ENCODE measurements at regions not wholly inside any gene's neighbourhood (a gene's known extent, or its start where the extent isn't known, plus 50 kb on each side); places are given as distances from the start of the nearest gene placed in this dataset.
A peak's percentile ranks its signal among the peaks of the same experiment; 100 is the strongest.

DNA sequence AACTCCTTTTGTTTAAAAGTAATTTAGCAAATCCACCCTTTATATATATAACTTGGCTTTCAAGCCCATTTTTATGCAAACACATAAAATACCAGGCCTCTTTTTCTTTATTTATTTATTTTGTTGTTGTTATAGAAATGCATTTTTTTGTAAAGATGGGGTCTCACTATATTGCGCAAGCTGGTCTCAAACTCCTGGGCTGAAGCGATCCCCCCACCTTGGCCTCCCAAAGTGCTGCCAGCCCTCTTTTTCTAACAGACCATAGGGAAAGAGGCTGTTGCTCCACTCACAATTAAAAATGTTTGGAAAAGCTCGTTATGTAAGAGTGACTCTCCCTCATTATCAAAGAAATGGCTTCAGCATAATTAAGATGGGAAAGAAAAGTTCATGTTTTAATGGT lies 440.9 kb downstream of the HACE1 start:
- no peak for DNase-seq (ENCODE audit: low read depth)

DNA sequence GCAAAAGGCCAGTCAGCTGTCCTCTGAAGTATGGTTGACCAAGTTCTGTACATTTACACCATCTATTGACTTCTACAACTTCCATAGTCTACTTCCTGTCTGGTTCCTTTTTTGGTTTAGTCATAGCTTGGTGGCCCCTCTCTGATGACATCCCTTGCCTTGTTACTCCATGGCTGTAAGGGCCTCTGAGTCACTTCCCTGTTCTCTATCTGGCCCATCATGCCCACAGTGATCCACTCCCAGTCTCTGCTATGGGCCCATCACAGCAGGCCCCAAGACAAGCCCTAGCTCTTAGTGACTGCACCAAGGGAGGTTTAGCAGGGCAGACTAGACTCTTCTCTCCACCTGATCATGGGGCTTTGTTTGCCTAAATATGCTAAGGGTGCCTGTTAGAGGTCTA lies 441.6 kb downstream of the HACE1 start:
- DNase-seq (ENCODE audit: low read depth) = no peak

DNA sequence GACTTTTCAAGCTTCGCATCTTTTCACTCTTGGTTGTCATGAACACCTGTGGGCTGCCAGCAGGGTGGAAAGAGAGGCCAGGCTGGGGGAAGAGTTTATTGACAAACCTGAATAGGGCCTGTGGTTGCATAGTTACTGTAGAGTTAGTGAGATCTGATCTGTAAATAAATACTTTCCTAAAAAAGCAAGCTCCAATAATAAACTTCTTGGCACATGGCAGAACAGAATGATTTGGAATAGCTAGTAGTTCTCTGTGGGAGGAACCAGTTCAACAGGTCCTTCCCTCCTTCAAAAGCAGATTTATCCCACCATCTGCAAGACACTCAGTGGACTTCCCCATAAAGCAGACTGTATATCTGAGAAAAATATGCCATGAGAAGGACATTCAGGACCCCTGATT lies 445.0 kb downstream of the HACE1 start:
- DNase-seq (ENCODE audit: low read depth) = no peak

DNA sequence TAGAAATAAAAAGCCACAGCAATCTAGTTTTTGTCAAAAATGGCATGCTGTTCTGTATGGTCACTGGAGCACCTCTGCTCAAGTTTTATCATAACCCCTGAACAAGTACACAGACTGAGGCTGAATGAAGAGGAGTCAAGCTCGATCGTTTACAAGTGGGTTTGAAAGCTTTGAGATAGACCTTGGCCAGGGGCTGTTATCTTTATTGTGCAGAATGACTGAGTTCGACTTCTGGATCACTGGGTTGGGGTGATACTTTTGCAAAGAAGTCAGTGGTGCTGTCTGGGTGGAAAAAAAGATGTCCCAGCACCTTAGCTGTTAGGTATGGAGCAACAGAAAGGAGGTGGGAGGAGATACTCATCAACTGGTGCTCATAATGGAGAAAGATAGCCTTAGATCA lies 446.0 kb downstream of the HACE1 start:
- no peak for DNase-seq (ENCODE audit: low read depth)

DNA sequence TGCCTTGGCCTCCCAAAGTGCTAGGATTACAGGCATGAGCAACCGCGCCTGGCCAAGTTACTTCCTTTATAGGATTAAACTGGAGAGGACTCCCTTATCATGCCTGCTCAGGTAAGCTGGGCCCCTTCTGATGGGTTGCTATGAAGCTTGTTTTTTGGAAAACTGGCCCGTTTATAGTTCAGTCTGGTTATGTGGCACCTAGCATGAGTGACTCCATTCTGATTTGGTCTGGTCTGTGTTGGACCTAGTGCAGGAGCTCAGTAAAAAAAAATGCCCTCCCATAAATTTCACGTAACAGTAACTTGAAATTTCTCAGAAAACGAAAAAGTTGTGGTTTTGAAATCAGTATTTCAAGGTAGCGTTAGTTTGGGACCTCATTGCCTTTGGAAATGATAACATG lies 448.4 kb downstream of the HACE1 start:
- no peak for DNase-seq (ENCODE audit: low read depth)

DNA sequence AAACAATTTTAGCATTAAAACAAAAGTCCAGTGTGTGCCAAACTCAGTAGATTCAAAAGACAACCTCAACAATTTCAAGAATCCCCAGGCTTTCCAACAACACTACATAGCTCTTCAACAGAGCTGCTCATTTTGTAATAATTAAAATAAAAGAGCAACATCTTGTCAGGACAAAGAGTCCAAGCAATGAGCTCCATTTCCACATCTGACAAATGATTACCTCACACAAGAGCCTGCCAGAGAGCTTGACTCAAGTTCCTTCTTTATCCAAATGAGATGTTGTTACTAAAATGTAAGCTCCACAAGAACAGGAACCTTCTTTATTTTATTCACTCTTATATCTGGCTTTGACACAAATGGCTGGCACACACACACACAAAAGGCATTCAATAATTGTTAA lies 449.8 kb downstream of the HACE1 start:
- no peak for DNase-seq (ENCODE audit: low read depth)

DNA sequence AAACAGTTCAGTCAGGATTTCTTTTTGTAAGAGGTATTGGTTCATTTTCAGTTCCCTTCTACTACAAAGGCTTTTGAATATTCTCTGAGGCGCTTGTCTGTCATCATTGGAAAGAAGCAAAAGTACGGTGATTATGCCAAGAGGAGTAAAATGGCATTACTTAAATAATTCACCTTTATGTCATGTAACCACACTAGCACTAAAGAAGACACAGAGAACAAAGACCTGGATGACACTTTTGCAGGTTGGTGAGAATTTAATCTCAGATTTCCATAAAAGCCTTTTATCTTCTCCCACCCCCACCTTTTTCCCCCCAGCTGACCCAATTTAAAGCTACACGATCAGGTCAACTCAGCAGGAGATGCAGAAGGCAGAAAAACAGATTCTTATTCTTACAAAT lies 451.8 kb downstream of the HACE1 start:
- DNase-seq (ENCODE audit: low read depth) = no peak

DNA sequence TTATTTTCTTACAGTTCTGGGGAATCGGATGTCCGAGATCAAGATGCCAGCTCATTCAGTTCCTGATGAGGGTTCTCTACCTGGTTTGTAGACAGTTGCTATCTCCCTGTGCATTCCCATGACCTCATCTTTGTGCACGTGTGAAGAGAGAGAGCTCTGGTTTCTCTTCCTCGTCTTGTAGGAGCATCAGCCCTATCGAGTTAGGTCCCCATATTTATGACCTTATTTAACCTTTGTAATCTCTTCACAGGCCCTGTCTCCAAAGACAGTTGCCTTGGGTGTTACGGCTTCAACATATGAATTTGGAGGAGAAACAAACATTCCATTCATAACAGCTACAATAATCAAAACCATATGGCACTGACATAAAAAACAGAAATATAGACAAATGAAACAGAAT lies 455.3 kb downstream of the HACE1 start:
- DNase-seq (ENCODE audit: low read depth) = no peak

DNA sequence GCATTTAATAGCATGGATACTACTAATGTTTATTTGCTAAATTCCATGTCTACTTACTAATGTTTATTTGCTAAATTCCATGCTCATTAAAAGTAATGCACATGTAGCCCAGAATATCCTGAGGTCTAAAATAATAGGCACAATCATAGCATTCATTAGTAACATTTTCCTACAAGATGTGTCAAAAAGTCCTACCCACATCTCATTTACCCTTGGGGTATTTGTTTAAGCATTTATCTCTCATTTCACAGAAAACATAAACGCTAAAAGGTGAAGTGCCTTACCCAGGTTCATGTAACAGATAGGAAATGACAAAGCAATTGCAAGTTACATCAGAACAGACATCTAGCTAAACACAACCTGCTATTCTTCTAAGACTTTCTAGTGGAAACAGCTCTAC lies 457.1 kb downstream of the HACE1 start:
- no peak for DNase-seq (ENCODE audit: low read depth)

DNA sequence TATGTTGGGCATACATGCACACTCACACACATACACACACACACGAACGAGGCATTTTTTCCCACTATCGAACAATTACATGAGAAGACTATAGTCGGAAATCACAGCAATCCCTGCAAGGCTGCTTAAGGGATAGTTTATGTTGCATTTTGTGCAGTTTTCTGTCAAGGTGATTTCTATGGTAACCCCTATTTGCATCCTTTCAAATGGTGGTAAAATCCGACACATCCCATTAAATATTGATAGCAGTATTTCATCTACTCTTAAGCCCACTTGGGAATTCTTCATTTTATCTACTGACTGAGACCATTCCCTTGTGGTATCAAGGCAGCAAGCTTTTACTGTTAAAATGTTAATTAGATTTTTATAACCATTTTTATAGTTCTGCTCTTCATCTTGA lies 457.8 kb downstream of the HACE1 start:
- DNase-seq (ENCODE audit: low read depth) = no peak

DNA sequence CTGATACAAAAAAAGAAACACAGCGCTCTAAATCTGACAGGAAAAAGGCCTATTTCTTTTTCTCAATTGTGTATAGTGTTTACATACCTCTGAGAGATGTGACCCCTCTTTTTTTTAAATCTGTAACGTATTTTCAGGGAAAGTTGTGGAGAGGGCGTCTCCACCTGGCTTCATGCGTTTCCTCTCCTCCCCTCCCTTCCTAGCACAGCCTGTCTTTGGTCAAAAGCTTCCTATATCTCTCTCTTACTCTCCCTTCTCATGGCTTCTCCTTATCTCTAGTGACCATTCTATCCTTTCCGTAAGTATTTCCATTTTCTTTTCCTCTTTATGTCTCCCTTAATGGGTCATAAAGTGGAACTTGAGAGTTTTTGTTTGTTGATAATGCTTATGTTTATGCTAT lies 458.9 kb downstream of the HACE1 start:
- no peak for DNase-seq (ENCODE audit: low read depth)

DNA sequence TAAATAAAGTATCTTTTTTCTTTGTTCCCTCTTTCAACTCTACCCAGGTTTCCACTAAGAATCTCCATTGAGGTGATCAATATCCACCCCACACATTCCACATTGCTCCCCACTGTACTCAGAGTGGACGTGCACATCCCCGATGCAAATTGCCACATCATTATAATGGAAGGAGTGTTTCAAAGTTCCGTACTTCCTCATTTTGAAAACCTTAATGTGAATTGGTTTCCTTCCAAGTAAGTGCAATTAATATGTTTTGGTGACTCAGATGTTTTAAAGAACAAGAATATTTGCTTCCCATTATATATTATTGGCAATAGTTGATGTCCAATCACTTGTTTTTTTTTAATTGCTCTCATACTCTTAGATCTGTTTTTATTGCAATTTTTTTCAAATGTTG lies 463.6 kb downstream of the HACE1 start:
- no peak for DNase-seq (ENCODE audit: low read depth)

DNA sequence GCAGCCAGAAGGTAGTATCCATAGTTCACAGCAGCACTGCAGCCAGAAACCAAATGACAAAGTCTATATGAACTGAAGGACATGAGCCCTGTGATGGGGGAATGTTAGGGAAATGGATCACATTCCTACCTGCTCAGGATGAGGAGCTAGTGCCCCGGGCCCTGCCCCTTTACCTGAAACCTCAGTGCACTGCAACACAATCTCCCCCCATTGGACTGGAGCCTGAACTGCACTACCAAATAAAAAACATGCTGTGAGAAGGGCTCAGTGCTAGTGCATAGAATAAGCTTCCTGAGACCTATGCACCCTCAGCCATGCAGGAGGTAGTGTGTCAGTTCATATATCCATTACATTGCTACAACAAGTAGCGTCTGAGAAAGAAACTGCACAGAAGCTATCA lies 477.8 kb downstream of the HACE1 start:
- no peak for DNase-seq (ENCODE audit: low read depth)

DNA sequence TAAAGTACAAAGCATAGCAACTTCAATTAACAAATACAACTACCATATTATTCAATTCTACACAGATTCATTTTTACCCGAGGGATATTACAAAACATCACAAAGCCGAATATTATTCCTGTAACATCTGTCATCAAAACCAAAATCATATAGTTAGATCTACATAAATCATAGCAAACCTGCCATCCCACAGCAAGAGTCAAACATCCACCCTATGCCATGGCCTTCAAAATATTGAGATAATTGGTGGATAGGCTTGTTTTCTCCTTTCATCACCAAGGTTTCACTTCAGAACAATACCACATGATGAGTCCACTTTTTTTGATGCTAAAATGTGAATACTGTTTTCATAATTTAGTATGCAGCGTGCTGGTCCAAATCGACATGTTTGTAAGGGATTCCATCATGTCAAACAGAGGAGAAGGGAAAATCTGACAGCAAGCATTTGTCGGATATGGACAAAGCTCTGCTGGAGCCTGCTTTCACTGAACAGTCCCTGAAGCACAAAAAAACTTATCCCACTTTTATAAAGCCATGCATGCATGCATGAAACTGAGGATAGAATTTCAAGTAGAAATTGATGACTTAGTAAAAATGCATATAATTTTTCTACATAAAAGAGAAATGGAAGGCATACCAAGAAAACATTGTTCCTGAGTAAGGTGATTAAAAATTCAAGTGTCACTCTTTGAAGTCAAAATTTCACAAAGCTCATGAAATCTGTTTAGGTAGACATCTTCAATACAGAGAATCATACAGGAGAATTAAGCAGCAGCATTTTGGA lies 494.1 kb downstream of the HACE1 start:
- no peak for DNase-seq (ENCODE audit: low read depth)

DNA sequence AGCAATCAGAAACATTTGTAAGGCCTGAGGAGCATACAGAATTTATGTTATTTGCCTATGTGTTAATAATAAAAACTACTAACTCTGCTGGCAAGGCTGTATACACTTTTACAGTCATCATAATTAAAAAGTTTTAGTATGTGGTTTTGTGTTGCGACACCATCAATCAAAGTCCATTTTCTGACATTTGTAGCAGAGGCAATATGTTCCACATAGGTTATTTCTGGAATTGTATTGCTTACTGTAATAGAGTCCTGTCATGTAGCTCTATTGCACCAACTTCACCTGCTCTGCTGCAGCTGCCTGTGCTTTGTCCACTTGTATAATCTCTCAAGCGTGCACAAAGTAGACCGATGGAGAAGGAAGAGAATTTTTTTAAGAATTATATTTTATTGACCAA lies 501.8 kb downstream of the HACE1 start:
- DNase-seq (ENCODE audit: low read depth) = no peak

DNA sequence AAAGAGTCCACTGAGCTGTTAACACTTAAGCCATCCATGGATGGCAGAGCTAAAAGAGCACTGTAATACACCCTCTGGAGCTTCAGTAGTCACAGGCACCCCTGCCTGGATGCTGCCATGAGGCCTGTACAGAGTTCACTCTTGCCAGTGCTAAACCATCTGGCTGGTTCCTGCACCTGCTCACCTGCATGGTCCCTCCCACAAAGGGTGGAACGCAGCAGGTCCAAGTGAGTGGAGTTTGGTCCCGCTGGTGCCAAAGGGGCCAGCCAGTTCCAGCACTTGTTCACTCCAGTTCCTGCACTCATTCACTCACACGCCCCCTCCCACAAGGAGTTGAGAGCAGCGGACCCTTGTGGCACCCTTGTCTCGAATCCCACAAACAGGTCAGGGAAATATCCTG lies 503.5 kb downstream of the HACE1 start:
- no peak for DNase-seq (ENCODE audit: low read depth)

DNA sequence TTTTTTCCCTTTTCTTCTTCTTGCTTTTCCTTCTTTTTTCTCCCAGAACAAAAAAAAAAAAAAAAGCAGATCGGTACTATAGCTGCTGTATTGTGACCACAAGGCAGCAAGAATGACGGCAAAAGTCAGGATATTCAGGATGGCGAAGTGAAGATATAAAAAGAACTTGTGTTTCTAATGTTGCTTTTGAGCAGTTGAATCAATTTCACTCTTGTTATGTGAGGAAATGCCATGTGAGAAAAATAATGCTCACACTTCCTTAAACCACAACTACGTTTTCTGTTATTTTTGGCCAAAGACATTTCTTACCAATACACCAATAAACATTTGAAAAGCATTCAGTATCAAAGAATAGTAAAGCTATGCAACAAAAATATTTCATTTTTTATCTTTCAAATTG lies 510.5 kb downstream of the HACE1 start:
- DNase-seq (ENCODE audit: low read depth) = no peak

DNA sequence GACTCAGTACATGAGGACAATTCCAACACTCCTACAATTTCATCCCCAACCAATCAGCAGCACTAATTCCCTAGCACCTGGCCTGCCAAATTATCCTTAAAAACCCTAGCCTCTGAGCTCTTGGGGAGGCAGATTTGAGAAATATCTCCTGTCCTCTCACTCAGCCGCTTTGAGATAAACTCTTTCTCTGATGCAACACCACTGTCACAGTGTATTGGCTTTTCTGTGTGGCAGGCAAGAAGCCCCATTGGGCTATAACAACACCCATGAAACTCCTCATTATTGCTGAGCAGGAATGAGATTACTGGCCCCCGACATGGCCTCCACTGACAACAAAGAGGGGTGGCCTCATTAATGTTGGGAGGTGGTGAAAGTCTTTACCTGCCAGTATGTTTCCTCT lies 515.5 kb downstream of the HACE1 start:
- DNase-seq (ENCODE audit: low read depth) = no peak

DNA sequence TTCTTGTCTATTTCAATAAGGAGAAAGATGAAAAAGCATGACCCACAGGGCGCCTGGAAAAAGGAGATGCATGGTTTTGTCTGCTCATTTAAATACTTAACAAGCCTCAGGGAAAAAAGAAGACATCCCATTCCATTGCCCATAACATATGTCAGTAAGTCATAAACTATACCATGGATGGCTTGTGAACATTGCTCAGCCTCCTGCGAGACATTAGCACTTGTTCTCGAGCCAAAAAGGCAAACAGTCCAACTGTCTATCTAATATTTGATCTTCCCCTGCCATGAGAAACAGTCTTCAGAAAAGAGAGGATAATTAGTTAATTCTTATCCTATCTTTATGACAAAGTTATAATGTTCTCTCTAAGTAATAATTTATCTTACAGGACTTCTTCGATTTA lies 527.4 kb downstream of the HACE1 start:
- DNase-seq (ENCODE audit: low read depth) = no peak

DNA sequence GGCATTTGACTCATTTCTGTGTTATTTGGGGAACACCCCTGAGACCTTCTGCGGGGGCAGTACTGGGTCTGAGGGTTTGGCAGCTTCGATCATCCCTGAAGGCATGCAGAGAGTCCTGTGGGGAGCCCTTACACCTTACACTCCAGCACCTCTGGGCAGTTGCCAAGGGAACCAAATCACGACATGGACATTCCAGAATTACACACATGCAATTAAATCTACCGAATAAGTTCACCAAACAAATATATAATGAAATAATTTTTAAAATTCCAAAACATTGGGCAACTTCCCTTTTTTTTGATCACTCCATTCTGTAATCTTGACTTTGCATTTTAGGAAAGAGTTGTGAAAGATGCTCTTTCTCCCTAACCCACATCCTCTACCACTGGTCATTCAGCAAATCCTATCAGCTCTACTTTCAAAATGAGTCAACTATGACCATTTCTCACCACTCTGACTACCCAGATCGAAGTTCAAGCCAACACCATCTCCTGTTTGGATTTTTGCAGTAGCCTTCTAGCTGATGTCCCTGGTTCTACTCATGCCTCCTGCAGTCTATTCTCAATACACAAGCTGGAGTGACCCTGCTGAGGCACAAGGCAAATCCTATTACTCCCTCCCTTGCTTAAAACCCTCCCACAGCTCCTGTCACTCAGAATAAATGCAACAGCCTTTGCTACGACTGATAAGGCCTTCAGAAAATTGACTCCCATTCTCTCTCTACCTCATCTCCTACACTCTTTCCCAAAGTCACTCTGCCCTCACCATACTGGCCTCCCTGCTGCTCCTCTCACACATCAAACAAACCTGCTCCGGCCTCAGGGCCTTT lies 533.3 kb downstream of the HACE1 start:
- peak; percentile 86 for DNase-seq (ENCODE audit: low read depth)

DNA sequence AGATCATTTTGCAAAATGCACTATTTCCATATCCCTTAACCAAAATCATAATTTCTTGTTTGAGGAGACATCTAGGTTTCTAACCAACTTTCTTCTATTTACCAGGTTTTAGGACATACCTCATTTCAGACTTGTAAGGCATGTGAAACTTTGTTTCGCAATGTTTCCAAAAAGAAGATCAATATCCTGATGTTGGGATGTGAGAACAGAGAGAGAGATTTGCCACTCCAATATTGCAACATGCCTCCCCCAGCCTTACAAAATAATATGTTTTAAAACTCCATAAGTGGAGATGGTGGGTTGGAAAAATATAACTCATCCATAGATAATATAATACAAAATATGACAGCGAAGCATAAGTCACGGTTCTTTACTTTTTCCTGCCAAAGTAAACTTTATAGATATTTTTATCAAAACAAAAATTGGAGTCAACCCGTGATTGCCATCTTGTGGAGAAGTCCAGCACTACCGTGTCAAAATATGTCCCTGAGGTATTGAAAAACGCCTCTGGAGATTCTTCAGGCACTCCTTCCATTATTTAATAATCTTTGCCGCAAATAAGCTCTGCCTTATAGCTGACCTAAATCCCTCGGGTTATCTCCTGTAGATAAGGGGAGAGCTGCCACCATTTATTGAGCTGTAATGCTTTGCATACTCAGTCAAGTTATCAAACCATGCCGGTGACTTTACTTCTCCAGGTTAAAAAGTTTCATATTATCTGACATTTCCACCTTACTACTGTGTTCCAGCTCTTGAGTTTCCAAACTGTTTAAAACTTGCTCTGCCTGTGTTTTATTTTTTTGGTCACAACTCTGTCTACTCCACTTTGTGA lies 534.2 kb downstream of the HACE1 start:
- DNase-seq (ENCODE audit: low read depth) = no peak

DNA sequence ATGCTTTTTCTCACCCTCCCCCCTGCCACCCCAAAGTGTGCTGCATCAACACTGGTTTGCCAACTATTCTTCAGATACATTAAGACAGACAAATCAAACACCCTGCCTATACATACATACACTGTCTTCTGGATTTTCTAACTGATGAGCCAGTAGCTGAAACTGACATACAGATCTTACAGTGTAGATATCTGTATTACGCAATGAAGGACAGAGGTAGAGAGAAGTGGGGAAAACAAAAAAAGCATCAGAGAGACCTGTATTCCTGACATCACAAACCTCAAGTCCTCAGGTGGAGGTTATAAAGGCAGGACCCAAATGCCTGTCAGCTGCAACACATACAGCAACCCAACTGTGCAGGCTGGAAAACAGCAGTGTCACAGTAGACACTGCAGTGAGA lies 535.4 kb downstream of the HACE1 start:
- DNase-seq (ENCODE audit: low read depth) = no peak

DNA sequence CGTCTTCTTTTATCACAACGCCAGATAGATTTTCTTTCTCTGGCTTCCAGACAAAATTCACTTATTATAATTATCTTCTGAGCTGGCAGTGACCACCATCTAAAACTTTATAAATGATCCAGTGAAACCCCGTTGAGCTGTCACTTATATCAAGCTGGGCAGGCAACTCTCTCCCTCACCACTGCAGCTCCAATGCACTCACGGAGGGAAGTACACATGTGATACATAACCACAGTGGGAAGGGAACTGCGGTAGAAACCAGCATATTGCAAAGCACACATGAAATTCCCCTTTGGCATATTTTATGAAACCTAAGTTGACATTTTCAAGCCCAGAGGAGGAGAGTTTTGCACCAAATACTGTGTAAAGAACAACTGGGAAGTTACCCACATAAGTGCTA lies 536.9 kb downstream of the HACE1 start:
- no peak for DNase-seq (ENCODE audit: low read depth)

All from stromal cell of bone marrow (primary cell).